ENCODE measurements at regions not wholly inside any gene's neighbourhood (a gene's known extent, or its start where the extent isn't known, plus 50 kb on each side); places are given as distances from the start of the nearest gene placed in this dataset.

DNA sequence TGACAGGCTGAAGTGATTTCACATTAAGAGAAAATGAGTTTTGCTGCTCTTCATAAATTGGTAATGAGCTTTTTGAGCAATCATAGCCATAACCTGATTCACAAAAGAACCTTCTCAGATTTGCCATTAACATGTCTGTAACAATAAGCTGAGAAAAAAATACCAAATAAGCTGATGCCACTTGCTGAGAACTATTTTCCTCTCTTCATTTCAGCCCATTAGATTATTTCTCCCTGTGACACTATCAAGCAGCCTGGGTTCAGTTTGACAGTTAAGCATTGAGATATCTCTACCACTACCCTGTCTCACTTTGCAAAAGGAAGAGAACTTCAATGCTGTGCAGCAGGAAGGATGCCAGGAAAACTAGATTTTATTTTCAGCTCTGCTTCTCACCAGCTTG lies 673.9 kb downstream of the TRIB2 start:
- TF ChIP-seq, protein P1, sequence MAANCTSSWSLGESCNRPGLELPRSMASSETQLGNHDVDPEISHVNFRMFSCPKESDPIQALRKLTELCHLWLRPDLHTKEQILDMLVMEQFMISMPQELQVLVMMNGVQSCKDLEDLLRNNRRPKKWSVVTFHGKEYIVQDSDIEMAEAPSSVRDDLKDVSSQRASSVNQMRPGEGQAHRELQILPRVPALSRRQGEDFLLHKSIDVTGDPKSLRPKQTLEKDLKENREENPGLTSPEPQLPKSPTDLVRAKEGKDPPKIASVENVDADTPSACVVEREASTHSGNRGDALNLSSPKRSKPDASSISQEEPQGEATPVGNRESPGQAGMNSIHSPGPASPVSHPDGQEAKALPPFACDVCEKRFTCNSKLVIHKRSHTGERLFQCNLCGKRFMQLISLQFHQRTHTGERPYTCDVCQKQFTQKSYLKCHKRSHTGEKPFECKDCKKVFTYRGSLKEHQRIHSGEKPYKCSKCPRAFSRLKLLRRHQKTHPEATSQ (tag by site-specific recombination; IDR thresholded peaks at IDR 0.05): no peak
- TF ChIP-seq, protein P2, sequence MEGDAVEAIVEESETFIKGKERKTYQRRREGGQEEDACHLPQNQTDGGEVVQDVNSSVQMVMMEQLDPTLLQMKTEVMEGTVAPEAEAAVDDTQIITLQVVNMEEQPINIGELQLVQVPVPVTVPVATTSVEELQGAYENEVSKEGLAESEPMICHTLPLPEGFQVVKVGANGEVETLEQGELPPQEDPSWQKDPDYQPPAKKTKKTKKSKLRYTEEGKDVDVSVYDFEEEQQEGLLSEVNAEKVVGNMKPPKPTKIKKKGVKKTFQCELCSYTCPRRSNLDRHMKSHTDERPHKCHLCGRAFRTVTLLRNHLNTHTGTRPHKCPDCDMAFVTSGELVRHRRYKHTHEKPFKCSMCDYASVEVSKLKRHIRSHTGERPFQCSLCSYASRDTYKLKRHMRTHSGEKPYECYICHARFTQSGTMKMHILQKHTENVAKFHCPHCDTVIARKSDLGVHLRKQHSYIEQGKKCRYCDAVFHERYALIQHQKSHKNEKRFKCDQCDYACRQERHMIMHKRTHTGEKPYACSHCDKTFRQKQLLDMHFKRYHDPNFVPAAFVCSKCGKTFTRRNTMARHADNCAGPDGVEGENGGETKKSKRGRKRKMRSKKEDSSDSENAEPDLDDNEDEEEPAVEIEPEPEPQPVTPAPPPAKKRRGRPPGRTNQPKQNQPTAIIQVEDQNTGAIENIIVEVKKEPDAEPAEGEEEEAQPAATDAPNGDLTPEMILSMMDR (tag by site-specific recombination; IDR thresholded peaks at IDR 0.05): no peak
- TF ChIP-seq, protein P3, sequence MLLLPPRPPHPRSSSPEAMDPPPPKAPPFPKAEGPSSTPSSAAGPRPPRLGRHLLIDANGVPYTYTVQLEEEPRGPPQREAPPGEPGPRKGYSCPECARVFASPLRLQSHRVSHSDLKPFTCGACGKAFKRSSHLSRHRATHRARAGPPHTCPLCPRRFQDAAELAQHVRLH (tag by site-specific recombination; IDR thresholded peaks at IDR 0.05): no peak
